ENCODE measurements at regions not wholly inside any gene's neighbourhood (a gene's known extent, or its start where the extent isn't known, plus 50 kb on each side); places are given as distances from the start of the nearest gene placed in this dataset.

DNA sequence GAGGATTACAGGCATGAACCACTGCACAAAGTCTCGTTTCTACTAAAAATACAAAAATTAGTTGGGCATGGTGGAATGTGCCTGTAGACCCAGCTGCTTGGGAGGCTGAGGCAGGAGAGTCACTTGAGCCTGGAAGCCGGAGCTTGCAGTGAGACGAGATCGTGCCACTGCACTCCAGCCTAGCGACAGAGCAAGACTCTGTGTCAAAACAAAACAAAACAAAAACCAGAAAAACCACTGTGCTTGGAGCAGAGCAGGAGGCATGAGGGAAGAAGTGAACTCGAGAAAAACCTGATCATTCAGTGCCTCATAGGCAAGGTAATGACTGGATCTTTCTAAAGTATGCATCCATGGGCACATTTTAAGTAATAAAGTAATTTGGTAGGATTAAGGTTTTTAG, 487.8 kb downstream of the KCNH5 start:
- TF ChIP-seq, protein P1, sequence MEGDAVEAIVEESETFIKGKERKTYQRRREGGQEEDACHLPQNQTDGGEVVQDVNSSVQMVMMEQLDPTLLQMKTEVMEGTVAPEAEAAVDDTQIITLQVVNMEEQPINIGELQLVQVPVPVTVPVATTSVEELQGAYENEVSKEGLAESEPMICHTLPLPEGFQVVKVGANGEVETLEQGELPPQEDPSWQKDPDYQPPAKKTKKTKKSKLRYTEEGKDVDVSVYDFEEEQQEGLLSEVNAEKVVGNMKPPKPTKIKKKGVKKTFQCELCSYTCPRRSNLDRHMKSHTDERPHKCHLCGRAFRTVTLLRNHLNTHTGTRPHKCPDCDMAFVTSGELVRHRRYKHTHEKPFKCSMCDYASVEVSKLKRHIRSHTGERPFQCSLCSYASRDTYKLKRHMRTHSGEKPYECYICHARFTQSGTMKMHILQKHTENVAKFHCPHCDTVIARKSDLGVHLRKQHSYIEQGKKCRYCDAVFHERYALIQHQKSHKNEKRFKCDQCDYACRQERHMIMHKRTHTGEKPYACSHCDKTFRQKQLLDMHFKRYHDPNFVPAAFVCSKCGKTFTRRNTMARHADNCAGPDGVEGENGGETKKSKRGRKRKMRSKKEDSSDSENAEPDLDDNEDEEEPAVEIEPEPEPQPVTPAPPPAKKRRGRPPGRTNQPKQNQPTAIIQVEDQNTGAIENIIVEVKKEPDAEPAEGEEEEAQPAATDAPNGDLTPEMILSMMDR (IDR thresholded peaks at IDR 0.05; ENCODE audit: low read depth, low read length, missing input control), result no peak
- TF ChIP-seq, protein P2, sequence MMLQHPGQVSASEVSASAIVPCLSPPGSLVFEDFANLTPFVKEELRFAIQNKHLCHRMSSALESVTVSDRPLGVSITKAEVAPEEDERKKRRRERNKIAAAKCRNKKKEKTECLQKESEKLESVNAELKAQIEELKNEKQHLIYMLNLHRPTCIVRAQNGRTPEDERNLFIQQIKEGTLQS (IDR thresholded peaks at IDR 0.05), result no peak
- TF ChIP-seq, protein P3, sequence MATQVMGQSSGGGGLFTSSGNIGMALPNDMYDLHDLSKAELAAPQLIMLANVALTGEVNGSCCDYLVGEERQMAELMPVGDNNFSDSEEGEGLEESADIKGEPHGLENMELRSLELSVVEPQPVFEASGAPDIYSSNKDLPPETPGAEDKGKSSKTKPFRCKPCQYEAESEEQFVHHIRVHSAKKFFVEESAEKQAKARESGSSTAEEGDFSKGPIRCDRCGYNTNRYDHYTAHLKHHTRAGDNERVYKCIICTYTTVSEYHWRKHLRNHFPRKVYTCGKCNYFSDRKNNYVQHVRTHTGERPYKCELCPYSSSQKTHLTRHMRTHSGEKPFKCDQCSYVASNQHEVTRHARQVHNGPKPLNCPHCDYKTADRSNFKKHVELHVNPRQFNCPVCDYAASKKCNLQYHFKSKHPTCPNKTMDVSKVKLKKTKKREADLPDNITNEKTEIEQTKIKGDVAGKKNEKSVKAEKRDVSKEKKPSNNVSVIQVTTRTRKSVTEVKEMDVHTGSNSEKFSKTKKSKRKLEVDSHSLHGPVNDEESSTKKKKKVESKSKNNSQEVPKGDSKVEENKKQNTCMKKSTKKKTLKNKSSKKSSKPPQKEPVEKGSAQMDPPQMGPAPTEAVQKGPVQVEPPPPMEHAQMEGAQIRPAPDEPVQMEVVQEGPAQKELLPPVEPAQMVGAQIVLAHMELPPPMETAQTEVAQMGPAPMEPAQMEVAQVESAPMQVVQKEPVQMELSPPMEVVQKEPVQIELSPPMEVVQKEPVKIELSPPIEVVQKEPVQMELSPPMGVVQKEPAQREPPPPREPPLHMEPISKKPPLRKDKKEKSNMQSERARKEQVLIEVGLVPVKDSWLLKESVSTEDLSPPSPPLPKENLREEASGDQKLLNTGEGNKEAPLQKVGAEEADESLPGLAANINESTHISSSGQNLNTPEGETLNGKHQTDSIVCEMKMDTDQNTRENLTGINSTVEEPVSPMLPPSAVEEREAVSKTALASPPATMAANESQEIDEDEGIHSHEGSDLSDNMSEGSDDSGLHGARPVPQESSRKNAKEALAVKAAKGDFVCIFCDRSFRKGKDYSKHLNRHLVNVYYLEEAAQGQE (IDR thresholded peaks at IDR 0.05), result no peak
- TF ChIP-seq RAD21 (IDR thresholded peaks at IDR 0.05) (no peak), HNF4G (IDR thresholded peaks at IDR 0.05) (no peak), SP1 (IDR thresholded peaks at IDR 0.05) (no peak), JUND (IDR thresholded peaks at IDR 0.05) (no peak), GABPA (IDR thresholded peaks at IDR 0.05 in 1 of 2, conservative IDR thresholded peaks at IDR 0.05 in 1 of 2) (no peak), YY1 (IDR thresholded peaks at IDR 0.05) (no peak), TAF1 (conservative IDR thresholded peaks at IDR 0.05) (no peak), EGR1 (IDR thresholded peaks at IDR 0.05; ENCODE audit: low read depth in 2 of 2) (no peak), FOXA1 (IDR thresholded peaks at IDR 0.05) (no peak)
- TF ChIP-seq, protein P4, sequence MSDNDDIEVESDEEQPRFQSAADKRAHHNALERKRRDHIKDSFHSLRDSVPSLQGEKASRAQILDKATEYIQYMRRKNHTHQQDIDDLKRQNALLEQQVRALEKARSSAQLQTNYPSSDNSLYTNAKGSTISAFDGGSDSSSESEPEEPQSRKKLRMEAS (IDR thresholded peaks at IDR 0.05), result no peak
- TF ChIP-seq, protein P5, sequence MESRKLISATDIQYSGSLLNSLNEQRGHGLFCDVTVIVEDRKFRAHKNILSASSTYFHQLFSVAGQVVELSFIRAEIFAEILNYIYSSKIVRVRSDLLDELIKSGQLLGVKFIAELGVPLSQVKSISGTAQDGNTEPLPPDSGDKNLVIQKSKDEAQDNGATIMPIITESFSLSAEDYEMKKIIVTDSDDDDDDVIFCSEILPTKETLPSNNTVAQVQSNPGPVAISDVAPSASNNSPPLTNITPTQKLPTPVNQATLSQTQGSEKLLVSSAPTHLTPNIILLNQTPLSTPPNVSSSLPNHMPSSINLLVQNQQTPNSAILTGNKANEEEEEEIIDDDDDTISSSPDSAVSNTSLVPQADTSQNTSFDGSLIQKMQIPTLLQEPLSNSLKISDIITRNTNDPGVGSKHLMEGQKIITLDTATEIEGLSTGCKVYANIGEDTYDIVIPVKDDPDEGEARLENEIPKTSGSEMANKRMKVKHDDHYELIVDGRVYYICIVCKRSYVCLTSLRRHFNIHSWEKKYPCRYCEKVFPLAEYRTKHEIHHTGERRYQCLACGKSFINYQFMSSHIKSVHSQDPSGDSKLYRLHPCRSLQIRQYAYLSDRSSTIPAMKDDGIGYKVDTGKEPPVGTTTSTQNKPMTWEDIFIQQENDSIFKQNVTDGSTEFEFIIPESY (IDR thresholded peaks at IDR 0.05), result no peak
